Choroid plexus epithelial cell (primary cell): ENCODE measurements at regions not wholly inside any gene's neighbourhood (a gene's known extent, or its start where the extent isn't known, plus 50 kb on each side); places are given as distances from the start of the nearest gene placed in this dataset.

Source experiments
- DNase-seq: peaks from one replicate; pipeline ENCODE4 v3.0.0-alpha.2; 2010; ENCODE audit warnings: low read depth
- H3K4me3 ChIP-seq: 2 replicates; pipeline ENCODE4 v1.5.1; 2011; ENCODE audit warnings: low read depth, mild to moderate bottlenecking, control low read depth, low read length, moderate library complexity
- TF ChIP-seq, protein P1 (sequence below): conservative IDR thresholded peaks from 2 replicates; pipeline ENCODE4 v1.5.1; 2011; ENCODE audit warnings: low read depth, mild to moderate bottlenecking, control low read depth, inconsistent platforms, low read length, moderate library complexity

DNA sequence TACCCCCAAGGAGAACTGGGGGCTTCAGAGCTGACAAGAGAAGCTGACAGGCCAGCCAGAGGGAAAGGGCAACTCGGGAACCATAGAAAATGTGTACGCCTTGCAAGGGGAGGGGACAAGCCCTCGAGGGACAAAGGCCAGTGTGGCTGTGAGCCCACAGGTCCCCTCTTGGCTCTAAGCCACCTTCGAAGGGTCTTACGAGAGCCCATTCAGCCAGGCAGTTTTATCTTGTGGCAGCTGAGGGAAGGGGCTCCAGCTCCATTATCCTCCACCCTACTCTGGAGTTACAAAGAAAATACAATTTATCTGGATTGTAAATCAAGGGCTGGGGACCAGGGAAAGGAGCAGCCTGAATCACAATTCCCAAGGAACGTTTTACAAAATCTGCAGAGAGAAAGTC, 159.5 kb upstream of the ZMIZ1 start:
- H3K4me3 ChIP-seq, result no peak overlapping the region
- TF ChIP-seq, protein P1, sequence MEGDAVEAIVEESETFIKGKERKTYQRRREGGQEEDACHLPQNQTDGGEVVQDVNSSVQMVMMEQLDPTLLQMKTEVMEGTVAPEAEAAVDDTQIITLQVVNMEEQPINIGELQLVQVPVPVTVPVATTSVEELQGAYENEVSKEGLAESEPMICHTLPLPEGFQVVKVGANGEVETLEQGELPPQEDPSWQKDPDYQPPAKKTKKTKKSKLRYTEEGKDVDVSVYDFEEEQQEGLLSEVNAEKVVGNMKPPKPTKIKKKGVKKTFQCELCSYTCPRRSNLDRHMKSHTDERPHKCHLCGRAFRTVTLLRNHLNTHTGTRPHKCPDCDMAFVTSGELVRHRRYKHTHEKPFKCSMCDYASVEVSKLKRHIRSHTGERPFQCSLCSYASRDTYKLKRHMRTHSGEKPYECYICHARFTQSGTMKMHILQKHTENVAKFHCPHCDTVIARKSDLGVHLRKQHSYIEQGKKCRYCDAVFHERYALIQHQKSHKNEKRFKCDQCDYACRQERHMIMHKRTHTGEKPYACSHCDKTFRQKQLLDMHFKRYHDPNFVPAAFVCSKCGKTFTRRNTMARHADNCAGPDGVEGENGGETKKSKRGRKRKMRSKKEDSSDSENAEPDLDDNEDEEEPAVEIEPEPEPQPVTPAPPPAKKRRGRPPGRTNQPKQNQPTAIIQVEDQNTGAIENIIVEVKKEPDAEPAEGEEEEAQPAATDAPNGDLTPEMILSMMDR, result no peak
- DNase-seq, result no peak

DNA sequence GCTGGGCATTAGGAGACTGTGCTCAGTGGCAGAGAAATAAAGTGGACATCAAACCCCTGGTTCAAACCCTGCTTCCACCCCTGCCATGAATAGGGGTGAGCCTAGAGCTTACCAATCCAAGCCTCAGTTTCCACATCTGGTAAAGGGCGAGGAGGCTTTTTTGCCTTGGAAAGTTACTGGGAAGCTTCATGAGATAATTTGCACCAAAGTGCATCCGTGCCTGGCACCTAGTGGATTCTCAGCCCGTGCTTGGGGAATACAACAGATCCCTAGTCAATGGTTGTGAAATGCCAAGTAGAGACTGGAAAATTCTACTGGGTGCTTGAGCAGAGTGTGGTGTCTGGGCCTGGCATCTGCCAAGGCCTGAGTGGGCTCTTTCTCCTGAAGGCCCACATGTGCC, 158.7 kb upstream of the ZMIZ1 start:
- H3K4me3 ChIP-seq, result no peak overlapping the region
- TF ChIP-seq, protein P1, result no peak
- no peak for DNase-seq

DNA sequence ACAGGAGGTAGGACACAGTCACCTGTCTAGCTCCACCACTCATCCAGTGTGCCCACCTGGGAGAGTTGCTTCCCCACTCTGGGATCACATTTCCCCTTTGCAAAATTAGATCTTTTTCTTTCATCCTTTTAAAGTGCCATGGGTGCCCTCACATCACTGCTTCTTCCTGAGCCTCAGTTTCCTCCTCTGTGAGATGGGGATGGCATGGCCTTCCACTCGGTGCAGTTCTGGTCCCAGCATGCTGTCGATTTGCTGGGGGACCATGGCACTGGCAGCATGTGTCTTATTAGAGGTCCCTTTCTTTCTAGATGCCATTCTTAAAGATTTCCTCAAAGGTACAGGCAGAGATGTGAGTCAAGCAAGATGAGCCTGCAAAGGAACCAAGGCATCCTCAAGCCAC, 158.3 kb upstream of the ZMIZ1 start:
- no peak for DNase-seq
- H3K4me3 ChIP-seq, result no peak overlapping the region
- TF ChIP-seq, protein P1, result no peak

DNA sequence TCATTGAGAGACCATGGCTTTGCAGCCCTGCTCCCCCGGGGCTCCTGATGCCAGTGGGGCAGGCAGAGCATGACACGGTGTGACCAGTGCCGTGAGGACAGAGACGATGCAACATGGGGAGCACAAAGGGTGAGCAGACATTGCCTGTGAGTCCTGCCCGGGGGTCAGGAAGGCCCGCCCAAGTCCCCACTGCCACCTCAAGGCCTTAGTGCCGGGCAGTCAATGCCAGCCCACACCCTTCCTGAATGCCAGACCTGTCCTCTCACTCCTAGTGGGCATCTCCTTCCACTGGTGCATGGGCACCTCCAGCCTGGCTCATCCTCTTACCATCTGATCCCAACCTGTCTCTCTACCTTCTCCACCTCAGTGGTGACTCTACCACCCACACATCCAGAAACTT, 157.9 kb upstream of the ZMIZ1 start:
- DNase-seq, result no peak
- TF ChIP-seq, protein P1, result no peak
- H3K4me3 ChIP-seq, result no peak overlapping the region

DNA sequence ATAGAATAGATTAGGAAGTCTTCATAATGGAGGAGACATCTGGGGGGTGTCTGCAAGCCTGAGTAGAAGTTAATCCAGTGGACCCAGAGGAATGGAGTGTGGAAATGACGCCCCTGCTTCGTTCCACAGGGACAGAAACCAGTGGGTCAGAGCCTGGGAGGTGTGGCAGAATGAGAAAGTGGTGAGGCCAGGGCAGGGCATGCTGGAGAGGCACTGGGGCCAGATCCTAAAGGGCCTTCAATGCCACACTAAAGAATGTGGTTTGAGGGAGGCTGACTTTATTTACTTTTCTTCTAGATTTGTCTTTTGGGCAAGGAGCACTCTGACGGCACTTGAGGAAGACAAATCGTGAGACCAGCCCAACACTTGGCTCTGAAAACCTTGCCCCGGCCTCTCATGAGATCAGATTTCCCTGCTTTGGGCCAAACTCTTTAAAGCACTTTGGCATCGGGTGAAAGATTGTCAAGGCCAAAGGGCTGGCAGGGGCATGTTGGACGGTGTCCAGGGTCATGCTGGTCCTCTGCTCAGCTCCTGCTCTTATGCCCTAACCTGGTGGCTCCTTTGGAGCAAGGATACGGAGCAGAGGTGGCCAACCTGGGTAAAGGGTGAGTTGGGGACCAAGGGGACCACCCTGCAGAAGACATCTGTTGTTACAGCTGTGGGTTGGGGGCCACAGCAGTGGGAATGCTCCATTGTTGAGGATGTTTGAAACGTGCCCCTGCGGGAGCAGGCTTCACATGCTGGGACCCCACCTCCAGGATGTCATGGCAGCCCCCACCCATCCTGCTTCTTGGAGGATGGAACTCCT, 157.0 kb upstream of the ZMIZ1 start:
- DNase-seq, result no peak
- TF ChIP-seq, protein P1, result no peak

DNA sequence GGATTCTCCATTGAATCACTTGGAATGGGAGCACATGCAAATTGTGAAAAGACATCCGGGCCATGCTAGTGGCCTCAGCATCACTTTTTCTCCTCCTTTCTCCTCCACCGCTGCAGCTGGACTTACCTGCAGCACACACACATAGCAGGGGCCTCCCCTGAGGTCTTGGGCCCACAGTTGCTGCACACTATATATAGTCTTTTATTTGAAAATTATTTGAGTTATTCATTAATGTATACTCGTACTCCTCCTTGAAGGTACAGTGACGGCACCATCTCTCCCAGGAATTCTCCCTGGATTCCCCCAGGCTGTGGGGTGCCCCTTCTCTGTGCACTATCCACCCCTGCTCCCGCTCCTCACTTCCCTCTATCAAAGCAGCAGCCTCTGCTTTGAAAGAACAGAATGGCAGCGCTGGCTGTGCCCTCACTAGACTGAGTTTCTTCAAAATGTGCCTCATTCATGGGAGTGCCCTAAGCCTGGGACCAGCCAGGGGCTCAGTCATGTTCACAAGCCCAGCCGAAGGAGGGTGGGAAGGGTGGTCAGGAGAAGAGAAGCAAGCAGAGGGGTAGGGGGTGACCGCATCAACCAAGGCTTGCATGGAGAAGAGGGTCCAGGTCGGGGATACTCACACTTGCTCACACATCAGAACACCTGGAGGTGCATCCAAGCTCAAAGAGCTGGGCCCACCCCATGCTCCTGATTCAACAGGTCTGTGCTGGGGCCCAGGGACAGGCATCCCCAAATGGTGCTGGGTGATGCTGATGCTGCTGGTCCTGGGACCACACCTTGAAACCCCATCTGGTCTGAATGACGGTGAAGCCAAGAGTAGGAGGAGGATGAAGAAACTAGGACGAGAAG, 156.2 kb upstream of the ZMIZ1 start:
- DNase-seq, result no peak
- TF ChIP-seq, protein P1, result no peak
- no peak overlapping the region for H3K4me3 ChIP-seq

More for the DNA sequence above, 157.0 kb upstream of the ZMIZ1 start:
- no peak overlapping the region for H3K4me3 ChIP-seq
